ENCODE measurements at regions not wholly inside any gene's neighbourhood (a gene's known extent, or its start where the extent isn't known, plus 50 kb on each side); places are given as distances from the start of the nearest gene placed in this dataset.
"Not testable (repeated sequence)": the region's sequence is repeated elsewhere in the genome, so short reads cannot be mapped to it uniquely, and the experiment has no call there.

- no peak for DNase-seq (ENCODE audit: low read depth)
Measured at GRCh38 chr20:20795119-20795518, 82.7 kb upstream of the RALGAPA2 start.

DNA sequence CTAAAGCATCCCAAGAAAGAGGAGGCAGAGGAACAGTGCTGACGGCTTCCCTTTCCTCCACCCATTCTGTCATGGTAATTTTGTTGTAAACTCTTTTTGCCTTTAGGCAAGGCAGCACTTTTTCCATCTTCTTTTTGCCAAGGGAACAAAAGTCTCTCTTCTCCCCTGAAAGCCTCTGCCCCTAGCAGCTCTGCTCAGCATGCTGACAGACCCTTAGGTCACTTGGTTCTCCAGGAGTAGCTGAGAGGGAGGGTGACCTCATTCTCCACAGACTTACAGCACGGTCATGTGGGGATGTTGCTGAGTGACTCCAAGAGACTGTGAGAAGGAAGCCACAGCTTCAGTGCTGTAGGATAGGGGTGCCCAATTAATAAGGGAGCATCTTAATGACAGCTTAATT lies 81.1 kb upstream of the RALGAPA2 start:
- DNase-seq (ENCODE audit: low read depth), result no peak

GRCh38 chr20:20791664-20792568 lies 79.5 kb upstream of the RALGAPA2 start:
- no peak for DNase-seq (ENCODE audit: low read depth)

DNA sequence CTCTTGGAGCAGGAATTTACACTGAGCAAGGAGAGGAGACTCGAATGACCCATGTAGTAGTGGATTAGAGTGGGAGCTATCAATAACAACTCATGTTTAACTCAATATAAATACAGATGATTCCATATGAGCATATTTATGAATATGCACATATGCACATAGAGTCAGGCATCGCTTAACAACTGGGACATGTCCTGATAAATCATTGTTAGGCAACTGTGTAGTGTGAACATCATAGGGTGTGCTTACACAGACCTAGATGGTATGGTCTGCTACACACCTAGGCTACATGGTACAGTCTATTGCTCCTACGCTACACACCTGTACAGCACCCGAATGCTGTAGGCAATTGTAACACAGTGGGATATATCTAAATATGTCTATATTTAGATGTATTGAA lies 75.9 kb upstream of the RALGAPA2 start:
- no peak for DNase-seq (ENCODE audit: low read depth)

DNA sequence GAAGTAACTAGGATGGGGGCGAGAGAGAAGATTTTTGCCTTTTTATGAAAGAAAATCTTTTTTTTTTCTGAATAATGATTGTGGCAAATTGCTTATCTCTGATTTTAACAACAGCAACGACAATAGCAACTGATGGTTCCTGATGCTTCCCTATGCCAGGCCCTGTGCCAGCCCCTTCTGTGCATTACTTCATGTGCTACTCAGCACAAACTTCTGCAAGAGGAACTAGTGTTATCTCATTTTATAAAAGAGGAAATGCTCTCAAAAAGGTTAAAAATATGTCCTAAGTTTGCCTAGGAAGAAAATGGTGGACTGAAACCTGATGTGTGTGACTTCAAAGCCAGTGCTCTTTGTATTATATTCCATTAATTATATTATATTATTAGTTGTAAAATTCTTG lies 74.0 kb upstream of the RALGAPA2 start:
- no peak for DNase-seq (ENCODE audit: low read depth)

GRCh38 chr20:20785226-20785625 lies 72.8 kb upstream of the RALGAPA2 start:
- DNase-seq (ENCODE audit: low read depth), result no peak

GRCh38 chr20:20784450-20784849 lies 72.0 kb upstream of the RALGAPA2 start:
- not testable (repeated sequence) for DNase-seq (ENCODE audit: low read depth)

GRCh38 chr20:20783450-20783849 lies 71.0 kb upstream of the RALGAPA2 start:
- no peak for DNase-seq (ENCODE audit: low read depth)

DNA sequence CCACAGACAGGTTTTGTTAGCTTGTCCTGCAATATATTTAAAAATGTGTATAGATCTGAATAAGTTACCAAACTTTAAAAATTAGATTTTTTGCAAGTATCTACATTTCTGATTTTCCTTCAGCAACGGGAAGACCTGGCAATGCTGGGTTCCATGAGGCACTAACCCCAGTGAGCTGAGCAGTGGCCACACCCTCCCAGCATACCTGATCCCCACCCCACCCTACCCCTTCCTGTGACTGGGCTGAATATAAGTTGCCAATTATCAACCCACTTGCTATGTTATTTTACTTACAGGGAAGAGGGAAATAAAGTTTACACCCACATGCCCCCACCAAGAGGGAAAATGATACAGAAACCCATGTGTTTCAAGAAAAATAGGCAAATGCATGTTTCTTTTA lies 70.3 kb upstream of the RALGAPA2 start:
- DNase-seq (ENCODE audit: low read depth), result no peak

GRCh38 chr20:20782231-20782630 lies 69.8 kb upstream of the RALGAPA2 start:
- no peak for DNase-seq (ENCODE audit: low read depth)

DNA sequence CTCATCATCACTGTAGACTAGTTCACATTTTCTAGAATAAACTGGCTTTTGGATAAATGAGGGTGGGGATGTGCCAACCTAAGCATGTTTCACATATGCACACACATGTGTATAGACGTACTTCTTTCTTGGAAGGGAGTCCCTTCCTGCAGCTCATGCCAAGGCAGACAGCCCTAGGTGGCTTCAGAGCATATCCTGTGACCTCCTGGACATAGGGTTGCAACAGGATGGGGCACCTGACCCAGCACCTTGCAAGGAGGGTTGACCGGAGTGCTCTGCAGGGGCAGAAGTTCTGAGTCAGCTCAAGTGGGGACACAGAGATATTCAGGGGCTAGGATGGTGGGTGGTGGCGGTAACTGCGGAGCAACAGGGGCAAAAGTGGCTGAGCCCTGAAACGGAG lies 68.6 kb upstream of the RALGAPA2 start:
- no peak for DNase-seq (ENCODE audit: low read depth)

DNA sequence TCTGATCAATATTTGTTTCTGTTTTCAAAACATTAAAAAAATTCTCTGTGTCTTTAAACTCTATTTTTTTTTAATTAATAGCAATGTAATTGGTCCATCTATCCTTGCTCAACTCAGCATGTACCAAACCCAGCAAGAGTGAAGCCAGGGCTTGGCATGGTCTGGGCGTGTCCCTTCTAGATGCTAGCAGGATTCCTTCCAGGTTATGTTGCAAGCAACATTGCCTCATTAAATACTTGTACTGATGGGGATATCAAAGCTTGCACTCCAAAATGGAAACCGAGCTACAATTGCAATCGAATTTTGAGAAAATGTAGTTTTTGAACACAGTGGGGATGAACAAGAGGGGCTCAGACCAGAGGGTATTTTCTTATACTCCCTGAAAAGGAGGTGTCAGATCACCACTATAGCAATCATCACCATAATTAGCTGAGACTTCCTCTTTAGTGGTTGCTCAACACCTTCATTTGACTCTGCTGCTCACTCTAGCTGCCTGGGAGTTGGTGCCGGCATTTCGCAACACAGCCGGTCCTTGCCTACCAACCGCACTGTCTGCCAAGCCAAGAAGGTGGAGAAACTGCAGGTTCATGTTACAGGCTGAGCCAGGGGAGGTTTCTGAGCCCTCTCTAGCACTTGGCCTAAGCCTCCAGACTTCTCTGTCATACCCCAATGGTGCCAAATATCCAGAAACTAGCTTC lies 67.8 kb upstream of the RALGAPA2 start:
- no peak for DNase-seq (ENCODE audit: low read depth)

DNA sequence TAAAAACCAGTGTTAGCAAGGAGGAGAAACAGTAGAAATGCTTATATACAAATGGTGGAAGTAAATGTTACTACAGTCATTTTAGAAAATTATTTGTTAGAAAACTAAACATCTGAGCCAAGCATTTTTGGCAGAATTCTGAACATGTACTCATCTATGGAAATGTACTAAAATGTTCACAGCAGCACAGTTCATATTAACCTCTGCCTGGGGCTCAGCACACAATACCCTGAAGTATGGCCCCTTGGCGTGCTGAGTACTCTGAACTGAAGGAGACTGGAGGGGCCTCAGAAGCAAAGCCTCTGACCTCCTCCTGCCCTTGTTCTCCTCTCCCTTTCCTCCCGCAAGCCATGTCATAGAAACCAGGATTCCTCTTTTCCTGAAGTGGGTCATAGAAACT lies 66.2 kb upstream of the RALGAPA2 start:
- DNase-seq (ENCODE audit: low read depth), result no peak

- DNase-seq (ENCODE audit: low read depth), result no peak
Measured at GRCh38 chr20:20772497-20773085, 60.1 kb upstream of the RALGAPA2 start.

DNA sequence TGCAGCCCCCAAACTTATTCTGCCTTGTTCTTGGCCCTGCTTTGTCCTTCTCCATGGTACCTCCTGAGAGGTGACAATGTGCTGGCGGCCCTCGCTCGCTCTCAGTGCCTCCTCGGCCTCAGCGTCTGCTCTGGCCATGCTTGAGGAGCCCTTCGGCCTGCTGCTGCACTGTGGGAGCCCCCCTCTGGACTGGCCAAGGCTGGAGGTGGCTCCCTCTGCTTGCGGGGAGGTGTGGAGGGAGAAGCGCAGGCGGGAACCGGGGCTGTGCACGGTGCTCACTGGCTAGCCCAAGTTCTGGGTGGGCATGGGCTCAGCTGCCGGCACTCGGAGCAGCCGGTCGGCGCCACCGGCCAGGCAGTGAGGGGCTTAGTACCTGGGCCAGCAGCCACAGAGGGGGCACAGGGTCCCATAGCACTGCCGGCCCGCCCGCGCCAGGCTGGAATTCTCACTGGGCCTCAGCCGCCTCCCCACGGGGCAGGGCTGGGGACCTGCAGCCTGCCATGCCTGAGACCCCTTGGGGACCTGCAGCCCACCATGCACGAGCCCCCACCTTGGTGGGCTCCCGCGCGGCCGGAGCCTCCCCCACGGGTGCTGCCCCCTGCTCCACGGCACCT lies 55.9 kb upstream of the RALGAPA2 start:
- no peak for DNase-seq (ENCODE audit: low read depth)

GRCh38 chr20:20765696-20766365 lies 53.4 kb upstream of the RALGAPA2 start:
- DNase-seq (ENCODE audit: low read depth), result no peak

- no peak for DNase-seq (ENCODE audit: low read depth)
Measured at GRCh38 chr20:20763650-20764049, 51.2 kb upstream of the RALGAPA2 start.

Measured in T-helper 22 cell (primary cell).